Endothelial cell of umbilical vein (primary cell): ENCODE measurements at regions not wholly inside any gene's neighbourhood (a gene's known extent, or its start where the extent isn't known, plus 50 kb on each side); places are given as distances from the start of the nearest gene placed in this dataset.

Experiments
- CTCF ChIP-seq, 2 donors: IDR thresholded peaks; 1 replicate in 1 of 2; 2 replicates in 1 of 2; pipeline ENCODE4 v1.5.1; 2011; ENCODE audit warnings: low read length in 2 of 2, mild to moderate bottlenecking in 2 of 2, moderate library complexity in 2 of 2, control low read depth in 1 of 2, inconsistent platforms in 1 of 2, low read depth in 1 of 2; ENCODE audit not compliant: insufficient read depth in 1 of 2; ENCODE audit errors: extremely low read depth in 1 of 2
- EZH2 ChIP-seq: IDR thresholded peaks from 2 replicates; pipeline ENCODE4 v1.6.1; 2012; ENCODE audit warnings: borderline replicate concordance, low read depth, mild to moderate bottlenecking, moderate library complexity, low read length, inconsistent platforms; ENCODE audit not compliant: severe bottlenecking
- FOS ChIP-seq: IDR thresholded peaks from 2 replicates; pipeline ENCODE4 v1.6.1; 2011; ENCODE audit warnings: mild to moderate bottlenecking, low read length, moderate library complexity, borderline replicate concordance; ENCODE audit not compliant: insufficient read depth
- POLR2A ChIP-seq: IDR thresholded peaks from 2 replicates; pipeline ENCODE4 v1.6.1; 2012; ENCODE audit warnings: low read depth, mild to moderate bottlenecking, control low read depth, low read length
- POLR2AphosphoS5 ChIP-seq: IDR thresholded peaks from 2 replicates; pipeline ENCODE4 v1.6.1; 2012; ENCODE audit warnings: low read depth, mild to moderate bottlenecking, control low read depth, low read length, moderate library complexity; ENCODE audit not compliant: insufficient read depth

- TF ChIP-seq CTCF (IDR thresholded peaks at IDR 0.05; ENCODE audit: extremely low read depth in 1 of 2, insufficient read depth in 1 of 2, low read depth in 1 of 2, low read length in 2 of 2), result no peak
- no peak for TF ChIP-seq FOS
- no peak for TF ChIP-seq EZH2
- no peak for TF ChIP-seq POLR2A
- no peak for TF ChIP-seq POLR2AphosphoS5
These were observed 388.4 kb upstream of the CBLB start for GRCh38 chr3:106257172-106257571.
